ENCODE measurements at regions not wholly inside any gene's neighbourhood (a gene's known extent, or its start where the extent isn't known, plus 50 kb on each side); places are given as distances from the start of the nearest gene placed in this dataset.

DNA sequence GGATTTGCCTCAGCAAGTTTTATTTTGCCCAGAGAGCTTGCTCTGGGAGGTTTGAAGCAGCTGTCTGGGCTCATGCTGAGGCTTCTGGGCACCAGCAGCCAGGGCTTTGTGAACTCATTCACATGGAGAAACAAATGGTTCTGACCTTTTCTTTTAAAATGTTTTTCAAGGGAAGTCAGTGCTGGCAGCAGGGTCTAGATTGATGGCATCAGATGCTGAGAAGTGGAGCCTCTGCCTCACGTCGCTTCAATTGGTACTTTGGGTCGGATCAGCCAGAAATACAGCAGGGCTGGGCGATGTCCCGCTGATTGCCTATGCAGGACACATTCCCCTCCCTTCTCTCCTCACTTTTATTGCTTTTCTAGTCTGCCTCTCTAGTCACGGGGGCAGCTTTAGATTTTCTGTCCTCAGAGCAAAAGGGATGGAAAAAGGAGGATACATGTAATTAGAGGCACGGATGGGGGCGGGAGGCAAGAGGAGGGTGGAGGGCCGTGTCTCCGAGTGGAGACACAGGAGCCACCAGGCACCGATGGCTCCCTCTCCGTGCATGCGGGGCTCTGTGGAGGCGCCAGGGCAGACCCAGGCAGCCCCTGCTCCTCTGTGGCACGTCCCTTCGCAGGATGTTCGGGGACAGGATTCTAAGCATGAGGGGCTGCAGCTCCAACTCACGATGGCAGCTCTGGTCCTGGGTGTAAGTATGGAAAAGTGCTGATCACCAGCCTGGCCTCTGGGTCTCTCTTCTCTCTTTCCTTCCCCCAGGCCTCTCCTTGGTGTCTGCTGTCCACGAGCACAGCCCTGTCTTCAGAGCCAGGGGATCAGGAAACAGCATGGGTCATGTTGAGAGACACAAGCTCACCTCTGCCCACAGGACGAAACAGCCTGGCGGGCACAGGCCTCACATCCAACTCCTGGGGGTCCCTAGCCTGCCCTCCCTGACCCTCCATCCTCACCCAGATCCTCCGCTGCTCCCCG lies 116.1 kb downstream of the FAM43A start:
- TF ChIP-seq FOXP2 (optimal IDR thresholded peaks at IDR 0.05; ENCODE audit: borderline replicate concordance, extremely low read depth, extremely low read length, insufficient read depth): no peak
- no peak for TF ChIP-seq POLR2AphosphoS5 (IDR thresholded peaks at IDR 0.05; ENCODE audit: low read depth, low read length)
- TF ChIP-seq, protein P1, sequence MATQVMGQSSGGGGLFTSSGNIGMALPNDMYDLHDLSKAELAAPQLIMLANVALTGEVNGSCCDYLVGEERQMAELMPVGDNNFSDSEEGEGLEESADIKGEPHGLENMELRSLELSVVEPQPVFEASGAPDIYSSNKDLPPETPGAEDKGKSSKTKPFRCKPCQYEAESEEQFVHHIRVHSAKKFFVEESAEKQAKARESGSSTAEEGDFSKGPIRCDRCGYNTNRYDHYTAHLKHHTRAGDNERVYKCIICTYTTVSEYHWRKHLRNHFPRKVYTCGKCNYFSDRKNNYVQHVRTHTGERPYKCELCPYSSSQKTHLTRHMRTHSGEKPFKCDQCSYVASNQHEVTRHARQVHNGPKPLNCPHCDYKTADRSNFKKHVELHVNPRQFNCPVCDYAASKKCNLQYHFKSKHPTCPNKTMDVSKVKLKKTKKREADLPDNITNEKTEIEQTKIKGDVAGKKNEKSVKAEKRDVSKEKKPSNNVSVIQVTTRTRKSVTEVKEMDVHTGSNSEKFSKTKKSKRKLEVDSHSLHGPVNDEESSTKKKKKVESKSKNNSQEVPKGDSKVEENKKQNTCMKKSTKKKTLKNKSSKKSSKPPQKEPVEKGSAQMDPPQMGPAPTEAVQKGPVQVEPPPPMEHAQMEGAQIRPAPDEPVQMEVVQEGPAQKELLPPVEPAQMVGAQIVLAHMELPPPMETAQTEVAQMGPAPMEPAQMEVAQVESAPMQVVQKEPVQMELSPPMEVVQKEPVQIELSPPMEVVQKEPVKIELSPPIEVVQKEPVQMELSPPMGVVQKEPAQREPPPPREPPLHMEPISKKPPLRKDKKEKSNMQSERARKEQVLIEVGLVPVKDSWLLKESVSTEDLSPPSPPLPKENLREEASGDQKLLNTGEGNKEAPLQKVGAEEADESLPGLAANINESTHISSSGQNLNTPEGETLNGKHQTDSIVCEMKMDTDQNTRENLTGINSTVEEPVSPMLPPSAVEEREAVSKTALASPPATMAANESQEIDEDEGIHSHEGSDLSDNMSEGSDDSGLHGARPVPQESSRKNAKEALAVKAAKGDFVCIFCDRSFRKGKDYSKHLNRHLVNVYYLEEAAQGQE (IDR thresholded peaks at IDR 0.05; ENCODE audit: insufficient read depth in 1 of 2, low read depth in 2 of 2, low read length in 2 of 2): no peak
- no peak for TF ChIP-seq SIN3A (IDR thresholded peaks at IDR 0.05; ENCODE audit: borderline replicate concordance, insufficient read depth, low read length)
- TF ChIP-seq TAF1 (IDR thresholded peaks at IDR 0.05; ENCODE audit: borderline replicate concordance, insufficient read depth, low read length): no peak

- TF ChIP-seq TAF1 (IDR thresholded peaks at IDR 0.05; ENCODE audit: borderline replicate concordance, insufficient read depth, low read length) (no peak), POLR2AphosphoS5 (IDR thresholded peaks at IDR 0.05; ENCODE audit: low read depth, low read length) (no peak)
- TF ChIP-seq, protein P1 (IDR thresholded peaks at IDR 0.05; ENCODE audit: insufficient read depth in 1 of 2, low read depth in 2 of 2, low read length in 2 of 2): no peak
Observed at GRCh38 chr3:194804796-194805195, 119.1 kb downstream of the FAM43A start.

GRCh38 chr3:194805546-194805945 lies 119.9 kb downstream of the FAM43A start:
- no peak for TF ChIP-seq FOXP2 (optimal IDR thresholded peaks at IDR 0.05; ENCODE audit: borderline replicate concordance, extremely low read depth, extremely low read length, insufficient read depth)

GRCh38 chr3:194806991-194807630 lies 121.4 kb downstream of the FAM43A start:
- TF ChIP-seq, protein P1 (IDR thresholded peaks at IDR 0.05; ENCODE audit: insufficient read depth in 1 of 2, low read depth in 2 of 2, low read length in 2 of 2): no peak
- no peak for TF ChIP-seq TAF1 (IDR thresholded peaks at IDR 0.05; ENCODE audit: borderline replicate concordance, insufficient read depth, low read length)
- TF ChIP-seq FOXP2 (optimal IDR thresholded peaks at IDR 0.05; ENCODE audit: borderline replicate concordance, extremely low read depth, extremely low read length, insufficient read depth): no peak

DNA sequence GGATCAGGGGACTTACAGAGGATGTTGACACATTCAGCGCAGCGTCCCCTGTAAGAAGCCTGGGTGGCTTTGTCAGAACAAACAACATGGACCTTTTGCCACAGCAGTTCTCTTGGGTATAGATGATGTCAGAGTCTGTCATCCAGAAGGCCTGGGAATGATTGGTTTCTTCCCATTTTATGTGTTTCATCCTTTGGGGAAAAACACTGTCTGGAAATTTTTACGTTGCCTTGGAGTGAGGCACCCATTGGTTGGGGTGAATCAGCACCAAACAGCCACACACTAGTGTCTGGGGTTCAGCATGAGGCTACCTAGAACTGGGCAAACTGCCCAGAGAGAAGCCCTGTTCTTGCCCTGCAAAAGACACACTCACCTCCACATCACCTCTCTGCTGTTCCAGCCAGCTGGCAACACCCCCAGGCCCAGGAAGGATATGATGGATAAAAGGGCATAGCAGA lies 123.0 kb downstream of the FAM43A start:
- TF ChIP-seq TAF1 (IDR thresholded peaks at IDR 0.05; ENCODE audit: borderline replicate concordance, insufficient read depth, low read length) (no peak), SIN3A (IDR thresholded peaks at IDR 0.05; ENCODE audit: borderline replicate concordance, insufficient read depth, low read length) (no peak), FOXP2 (optimal IDR thresholded peaks at IDR 0.05; ENCODE audit: borderline replicate concordance, extremely low read depth, extremely low read length, insufficient read depth) (no peak), POLR2AphosphoS5 (IDR thresholded peaks at IDR 0.05; ENCODE audit: low read depth, low read length) (no peak)
- TF ChIP-seq, protein P1 (IDR thresholded peaks at IDR 0.05; ENCODE audit: insufficient read depth in 1 of 2, low read depth in 2 of 2, low read length in 2 of 2): no peak

All from PFSK-1 (cell line).